Osteocyte (in vitro differentiated cells): ENCODE measurements at regions not wholly inside any gene's neighbourhood (a gene's known extent, or its start where the extent isn't known, plus 50 kb on each side); places are given as distances from the start of the nearest gene placed in this dataset.

Source experiments
- DNase-seq: peaks from one replicate; pipeline ENCODE4 v3.0.0; 2021; ENCODE audit warnings: mixed read lengths; ENCODE audit not compliant: unreplicated experiment; ENCODE audit errors: extremely low spot score
- H3K27ac Mint-ChIP-seq: one replicate; pipeline ENCODE4 v1.8.0; 2021; ENCODE audit warnings: mild to moderate bottlenecking, mixed read lengths; ENCODE audit not compliant: unreplicated experiment
- H3K27me3 Mint-ChIP-seq: one replicate; pipeline ENCODE4 v1.8.0; 2021; ENCODE audit warnings: mixed read lengths; ENCODE audit not compliant: unreplicated experiment
- H3K36me3 Mint-ChIP-seq: one replicate; pipeline ENCODE4 v1.8.0; 2021; ENCODE audit warnings: mixed read lengths; ENCODE audit not compliant: unreplicated experiment
- H3K4me1 Mint-ChIP-seq: one replicate; pipeline ENCODE4 v1.8.0; 2021; ENCODE audit warnings: mixed read lengths; ENCODE audit not compliant: unreplicated experiment
- H3K4me3 Mint-ChIP-seq: one replicate; pipeline ENCODE4 v1.8.0; 2021; ENCODE audit warnings: mild to moderate bottlenecking, moderate library complexity, mixed read lengths; ENCODE audit not compliant: unreplicated experiment
- H3K9me3 Mint-ChIP-seq: one replicate; pipeline ENCODE4 v1.8.0; 2021; ENCODE audit warnings: mixed read lengths; ENCODE audit not compliant: unreplicated experiment
- TF ChIP-seq, protein P1 (sequence below): fragments of 200-600 bp; sonication (generic); IDR thresholded peaks from 2 replicates; pipeline ENCODE4 v1.5.0; 2021; ENCODE audit warnings: antibody characterized with exemption, mild to moderate bottlenecking, moderate library complexity

DNA sequence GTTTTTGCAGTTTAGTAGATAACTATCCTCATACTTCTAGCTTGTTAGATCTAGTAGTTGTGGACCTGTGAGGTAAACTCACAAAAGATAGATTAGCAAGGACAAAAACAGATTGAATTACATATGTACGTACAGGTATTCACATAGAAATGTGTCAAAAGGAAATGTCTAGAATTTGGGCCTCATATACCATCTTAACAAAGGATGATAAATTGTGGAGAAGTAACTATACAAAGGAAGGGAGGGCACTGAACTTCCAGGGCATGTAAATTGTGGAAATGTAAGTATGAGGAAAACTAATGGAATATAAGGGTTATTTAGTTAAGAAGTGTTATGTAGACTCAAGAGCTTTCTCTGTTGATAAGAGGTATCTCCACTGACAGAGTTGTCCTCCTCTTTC, 477.3 kb downstream of the KCNJ2 start:
- Mint-ChIP-seq H3K4me3 (no peak overlapping the region), H3K27me3 (peaks cover 4% of the 10 kb centered on the region)

DNA sequence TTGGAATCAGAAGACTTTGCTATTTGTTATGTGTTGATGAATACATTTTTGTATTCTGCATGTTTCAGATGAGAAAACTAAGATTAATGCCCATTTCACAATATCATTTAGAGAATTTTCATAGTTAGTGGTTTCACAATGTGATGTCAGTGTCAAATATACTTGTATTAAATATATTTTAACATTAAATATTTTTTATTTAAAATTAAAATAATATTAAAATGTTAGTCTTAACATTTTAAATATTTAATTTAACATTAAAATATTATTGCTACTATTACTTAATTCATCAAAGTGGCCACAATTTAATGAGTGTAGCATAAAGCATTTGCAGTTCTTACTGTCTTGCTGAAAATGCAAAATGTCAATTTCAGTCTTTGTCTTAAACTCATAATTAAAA, 478.8 kb downstream of the KCNJ2 start:
- TF ChIP-seq, protein P1, sequence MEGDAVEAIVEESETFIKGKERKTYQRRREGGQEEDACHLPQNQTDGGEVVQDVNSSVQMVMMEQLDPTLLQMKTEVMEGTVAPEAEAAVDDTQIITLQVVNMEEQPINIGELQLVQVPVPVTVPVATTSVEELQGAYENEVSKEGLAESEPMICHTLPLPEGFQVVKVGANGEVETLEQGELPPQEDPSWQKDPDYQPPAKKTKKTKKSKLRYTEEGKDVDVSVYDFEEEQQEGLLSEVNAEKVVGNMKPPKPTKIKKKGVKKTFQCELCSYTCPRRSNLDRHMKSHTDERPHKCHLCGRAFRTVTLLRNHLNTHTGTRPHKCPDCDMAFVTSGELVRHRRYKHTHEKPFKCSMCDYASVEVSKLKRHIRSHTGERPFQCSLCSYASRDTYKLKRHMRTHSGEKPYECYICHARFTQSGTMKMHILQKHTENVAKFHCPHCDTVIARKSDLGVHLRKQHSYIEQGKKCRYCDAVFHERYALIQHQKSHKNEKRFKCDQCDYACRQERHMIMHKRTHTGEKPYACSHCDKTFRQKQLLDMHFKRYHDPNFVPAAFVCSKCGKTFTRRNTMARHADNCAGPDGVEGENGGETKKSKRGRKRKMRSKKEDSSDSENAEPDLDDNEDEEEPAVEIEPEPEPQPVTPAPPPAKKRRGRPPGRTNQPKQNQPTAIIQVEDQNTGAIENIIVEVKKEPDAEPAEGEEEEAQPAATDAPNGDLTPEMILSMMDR: no peak
- Mint-ChIP-seq H3K4me3 (no peak overlapping the region), H3K27me3 (peaks cover 1% of the 10 kb centered on the region), H3K27ac (no peak overlapping the region), H3K9me3 (peaks cover 4% of the 10 kb centered on the region), H3K4me1 (no peaks in the 10 kb centered on the region), H3K36me3 (no peaks in the 10 kb centered on the region)
- no peak for DNase-seq

More for the DNA sequence above, 477.3 kb downstream of the KCNJ2 start:
- Mint-ChIP-seq H3K9me3 (peaks cover 4% of the 10 kb centered on the region), H3K36me3 (no peaks in the 10 kb centered on the region), H3K27ac (no peak overlapping the region), H3K4me1 (no peaks in the 10 kb centered on the region)
- TF ChIP-seq, protein P1: no peak
- DNase-seq: no peak

DNA sequence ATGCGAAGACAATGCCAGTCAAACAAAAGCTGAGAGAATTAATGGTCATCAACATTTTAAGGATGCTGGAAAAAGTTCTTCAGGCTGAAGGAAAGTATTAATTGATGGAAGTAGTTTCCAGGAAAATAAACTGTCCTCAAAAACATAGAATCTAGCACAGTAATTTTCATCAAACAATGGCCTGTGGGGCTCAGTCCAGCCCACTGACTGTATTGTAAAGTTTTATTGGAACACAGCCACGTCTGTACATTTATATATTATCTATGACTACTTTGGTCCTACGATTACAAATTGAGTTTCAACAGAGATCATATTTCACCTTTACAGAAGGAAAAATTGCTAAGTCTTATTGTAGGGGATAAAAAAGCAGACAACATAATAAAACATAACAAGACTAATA, 484.5 kb downstream of the KCNJ2 start:
- no peaks in the 10 kb centered on the region for H3K4me1 Mint-ChIP-seq
- H3K4me3 Mint-ChIP-seq: no peak overlapping the region
- DNase-seq: no peak
- TF ChIP-seq, protein P1: no peak
- no peaks in the 10 kb centered on the region for H3K9me3 Mint-ChIP-seq
- H3K36me3 Mint-ChIP-seq: no peaks in the 10 kb centered on the region
- H3K27me3 Mint-ChIP-seq: peaks cover 9% of the 10 kb centered on the region
- no peak overlapping the region for H3K27ac Mint-ChIP-seq

DNA sequence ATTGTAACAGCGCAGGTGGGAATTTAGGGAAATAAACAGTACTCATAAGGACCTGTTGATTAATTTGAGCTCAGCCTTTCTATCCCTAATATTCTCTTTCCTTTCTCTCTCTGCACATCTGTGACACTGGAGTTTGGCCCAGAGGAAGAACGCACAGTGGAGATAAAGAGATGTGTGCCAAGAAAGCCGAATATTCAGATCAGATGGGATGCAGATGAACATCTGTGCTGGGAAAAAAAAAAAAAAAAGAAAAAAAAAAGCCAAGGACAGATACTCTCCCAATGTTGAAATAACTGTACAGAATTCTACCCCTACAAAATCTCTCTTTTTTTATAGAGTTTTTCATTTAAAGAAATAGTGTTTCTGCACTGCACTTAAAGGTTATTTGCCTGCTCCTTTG, 485.4 kb downstream of the KCNJ2 start:
- no peaks in the 10 kb centered on the region for H3K36me3 Mint-ChIP-seq
- no peak for DNase-seq
- peaks cover 9% of the 10 kb centered on the region for H3K27me3 Mint-ChIP-seq
- TF ChIP-seq, protein P1: no peak
- H3K4me3 Mint-ChIP-seq: no peak overlapping the region
- no peaks in the 10 kb centered on the region for H3K9me3 Mint-ChIP-seq
- no peak overlapping the region for H3K27ac Mint-ChIP-seq
- H3K4me1 Mint-ChIP-seq: no peaks in the 10 kb centered on the region

DNA sequence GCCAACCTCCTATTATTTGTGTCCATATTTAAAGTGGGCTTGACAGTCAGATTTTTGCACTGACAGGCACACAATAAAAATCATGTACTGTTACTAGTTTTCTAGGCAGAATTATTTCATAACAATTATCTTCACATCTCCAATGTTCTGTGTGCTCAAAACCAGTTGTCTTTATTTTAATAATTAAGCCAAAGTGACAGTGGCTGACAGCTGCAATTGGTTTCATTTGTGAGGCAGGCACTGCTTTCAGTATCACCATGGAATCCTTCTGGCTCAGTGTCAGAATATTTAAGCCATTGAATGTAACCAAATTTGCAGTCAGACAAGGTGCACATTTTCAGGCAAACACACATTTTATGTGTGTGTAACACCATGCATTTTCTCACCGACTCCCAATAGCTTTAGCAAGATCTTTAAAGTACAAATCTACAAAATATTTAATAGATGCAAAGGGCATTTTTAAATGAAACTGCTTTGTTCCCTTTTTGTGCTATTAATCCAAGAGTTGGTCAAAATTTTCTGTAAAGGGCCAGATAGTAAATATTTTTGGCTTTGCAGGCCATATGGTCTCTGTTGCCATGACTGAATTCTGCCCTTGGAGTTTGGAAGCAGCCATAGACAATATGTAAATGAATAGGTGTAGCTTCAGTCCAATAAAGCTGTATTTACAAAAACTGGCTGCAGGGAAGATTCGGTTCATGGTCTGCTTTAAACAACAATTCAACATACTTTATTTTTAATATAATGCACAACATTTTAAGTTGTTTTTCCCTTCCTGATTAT, 486.0 kb downstream of the KCNJ2 start:
- Mint-ChIP-seq H3K27me3 (peaks cover 9% of the 10 kb centered on the region), H3K9me3 (no peaks in the 10 kb centered on the region), H3K4me1 (no peaks in the 10 kb centered on the region), H3K27ac (no peak overlapping the region), H3K36me3 (no peaks in the 10 kb centered on the region), H3K4me3 (no peak overlapping the region)
- DNase-seq: no peak
- TF ChIP-seq, protein P1: no peak
